ELR (cell line): ENCODE measurements at regions not wholly inside any gene's neighbourhood (a gene's known extent, or its start where the extent isn't known, plus 50 kb on each side); places are given as distances from the start of the nearest gene placed in this dataset.
"Not testable (repeated sequence)": the region's sequence is repeated elsewhere in the genome, so short reads cannot be mapped to it uniquely, and the experiment has no call there.

ENCODE experiments used
- DNase-seq: peaks from one replicate; pipeline ENCODE4 v3.0.0-alpha.2; 2015; ENCODE audit warnings: low read depth

DNA sequence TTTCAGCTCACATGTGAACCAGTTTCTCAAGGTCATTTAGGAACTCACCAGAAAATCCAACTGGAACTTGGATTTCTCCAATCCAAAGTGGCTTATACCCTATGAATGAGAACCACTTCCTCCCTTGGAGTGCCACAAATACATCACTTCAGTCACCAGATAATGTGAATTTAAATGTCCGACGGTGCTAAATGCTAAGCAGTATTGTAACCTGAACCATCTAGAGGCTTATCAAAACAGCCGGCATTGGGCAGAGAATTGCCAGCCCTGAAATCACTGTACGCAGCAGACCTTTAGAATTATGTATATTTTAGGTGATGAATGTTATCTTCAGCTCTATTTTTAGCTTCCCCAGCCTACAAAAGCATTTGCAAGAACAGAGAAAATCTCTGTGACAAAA is 76.8 kb upstream of the COX20 start:
- no peak for DNase-seq

- no peak for DNase-seq
These were observed 76.3 kb upstream of the COX20 start for GRCh38 chr1:244759158-244759557.

DNA sequence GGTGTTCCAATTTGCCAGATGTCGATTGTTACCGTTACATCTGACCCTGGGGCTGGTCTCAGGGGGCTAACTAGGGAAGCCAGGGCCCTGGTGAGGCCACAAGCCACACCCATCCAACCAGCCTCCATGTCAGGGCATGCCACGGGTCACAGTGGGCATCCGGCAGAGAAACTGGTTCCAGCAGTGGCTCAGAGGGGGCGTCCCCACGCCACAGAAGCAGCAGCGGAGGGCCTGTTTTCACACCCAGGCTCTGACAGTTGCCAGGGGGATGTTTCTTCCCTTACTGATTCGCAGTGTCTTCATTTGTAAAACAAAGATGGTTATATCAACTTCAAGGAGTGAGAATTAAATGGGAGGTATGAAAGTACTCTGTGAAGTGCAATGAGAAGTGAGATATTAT is 75.0 kb upstream of the COX20 start:
- no peak for DNase-seq

- no peak for DNase-seq
These were observed 74.2 kb upstream of the COX20 start for GRCh38 chr1:244761279-244761678.

DNA sequence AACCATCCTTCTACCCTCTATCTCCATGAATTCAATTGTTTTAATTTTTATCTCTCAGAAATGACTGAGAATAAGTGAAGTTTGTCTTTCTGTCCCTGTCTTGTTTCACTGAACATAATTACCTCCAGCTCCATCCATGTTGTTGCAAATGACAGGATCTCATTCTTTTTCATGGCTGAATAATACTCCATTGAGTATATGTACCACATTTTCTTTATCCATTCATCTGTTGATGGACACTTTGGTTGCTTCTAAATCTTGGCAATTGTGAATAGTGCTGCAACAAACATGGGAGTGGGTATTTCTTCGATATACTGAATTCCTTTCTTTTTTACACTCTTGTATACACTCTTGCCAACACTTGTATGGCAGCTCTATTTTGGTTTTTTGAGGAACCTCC is 72.8 kb upstream of the COX20 start:
- no peak for DNase-seq

- peak; percentile 22 for DNase-seq
These were observed 67.3 kb upstream of the COX20 start for GRCh38 chr1:244768186-244768585.

- DNase-seq = no peak
These were observed 66.7 kb upstream of the COX20 start for GRCh38 chr1:244768804-244769203.

GRCh38 chr1:244770556-244770955 is 64.9 kb upstream of the COX20 start:
- DNase-seq = not testable (repeated sequence)

DNA sequence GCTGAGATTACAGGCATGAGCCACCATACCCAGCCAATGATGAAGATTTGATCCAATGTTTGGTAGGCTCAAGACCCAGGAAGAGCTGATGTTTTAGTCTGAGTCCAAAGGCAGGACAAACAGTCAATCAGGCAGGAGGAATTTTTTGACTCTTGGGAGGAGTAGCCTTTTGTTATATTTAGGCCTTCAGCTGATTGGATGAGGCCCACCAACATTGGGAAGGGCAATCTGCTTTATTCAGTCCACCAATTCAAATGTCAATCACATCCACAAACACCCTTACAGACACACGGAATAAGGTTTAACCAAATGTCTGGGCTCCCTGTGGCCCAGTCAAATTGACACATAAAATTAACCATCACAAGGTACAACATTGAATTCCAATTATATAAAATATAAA is 61.9 kb upstream of the COX20 start:
- DNase-seq = no peak

GRCh38 chr1:244776783-244777182 is 58.7 kb upstream of the COX20 start:
- DNase-seq = not testable (repeated sequence)

- DNase-seq = peak; percentile 90
These were observed 57.1 kb upstream of the COX20 start for GRCh38 chr1:244778344-244778743.

GRCh38 chr1:244779410-244779809 is 56.0 kb upstream of the COX20 start:
- DNase-seq = peak; percentile 47

DNA sequence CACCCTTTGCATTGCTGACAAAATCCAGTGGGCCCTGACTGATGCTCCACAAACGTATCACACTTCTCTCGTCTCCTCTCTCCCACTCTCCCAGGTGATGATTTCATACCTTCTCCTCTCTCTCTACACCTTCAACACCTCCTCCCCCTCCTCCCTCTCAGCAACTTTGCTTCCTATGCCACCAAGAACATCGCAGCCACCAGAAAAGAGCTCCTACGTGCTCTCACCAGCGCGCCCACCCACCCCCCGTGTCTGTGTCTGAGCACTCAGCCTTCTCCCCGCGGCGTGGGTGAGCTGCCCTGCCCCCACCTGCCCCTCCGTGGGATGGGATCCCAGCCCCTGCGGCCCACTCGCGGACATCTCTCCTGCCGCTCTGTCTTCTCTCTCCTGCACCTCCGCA is 55.1 kb upstream of the COX20 start:
- DNase-seq = no peak

DNA sequence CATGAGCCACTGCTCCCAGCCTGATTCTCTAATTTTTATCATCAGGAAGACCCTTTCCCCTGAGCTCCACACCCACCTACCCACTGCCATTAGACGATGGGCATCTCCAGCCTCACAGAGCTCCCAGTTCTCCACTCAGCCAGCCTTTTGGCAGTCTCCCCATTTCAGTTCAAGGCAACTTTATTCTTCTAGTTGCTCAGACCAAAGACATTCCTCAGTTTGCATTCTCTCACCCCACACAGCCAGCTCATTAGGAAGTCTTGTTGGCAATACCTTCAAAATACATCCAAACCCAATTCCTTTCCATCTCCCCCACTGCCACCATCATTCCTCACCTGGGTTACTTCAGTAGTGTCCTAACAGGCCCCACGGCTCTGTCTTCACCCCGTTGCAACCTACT is 53.4 kb upstream of the COX20 start:
- DNase-seq = no peak

- no peak for DNase-seq
These were observed 52.3 kb upstream of the COX20 start for GRCh38 chr1:244783138-244783537.
